Vagina (tissue), 2 donors: ENCODE measurements at regions not wholly inside any gene's neighbourhood (a gene's known extent, or its start where the extent isn't known, plus 50 kb on each side); places are given as distances from the start of the nearest gene placed in this dataset.
"Not testable (repeated sequence)": the region's sequence is repeated elsewhere in the genome, so short reads cannot be mapped to it uniquely, and the experiment has no call there.

Experiments
- DNase-seq, 2 donors: peaks; one replicate each; pipeline ENCODE4 v3.0.0-alpha.2; 2017; ENCODE audit errors: extremely low spot score in 2 of 2
- H3K27ac ChIP-seq: fragments of 200-600 bp; sonication (generic); one replicate; pipeline ENCODE4 v1.5.1; 2019
- H3K27me3 ChIP-seq: fragments of 200-600 bp; sonication (generic); one replicate; pipeline ENCODE4 v1.5.1; 2019
- H3K36me3 ChIP-seq, 2 donors: fragments of 200-600 bp; sonication (generic); one replicate each; pipeline ENCODE4 v1.5.1; 2017 to 2019
- H3K4me1 ChIP-seq: fragments of 200-600 bp; sonication (generic); one replicate; pipeline ENCODE4 v1.5.1; 2019
- H3K4me3 ChIP-seq, 2 donors: fragments of 200-600 bp; sonication (generic); 1 replicate in 1 of 2; 2 replicates in 1 of 2; pipeline ENCODE4 v1.5.1; 2016 to 2019
- H3K9me3 ChIP-seq: fragments of 200-600 bp; sonication (generic); one replicate; pipeline ENCODE4 v1.5.1; 2019
- CTCF ChIP-seq, 3 experiments: fragments of 450-650 bp in 2 of 3; fragments of 200-600 bp in 1 of 3; sonication (generic) in 1 of 3; IDR thresholded peaks; one replicate each; pipeline ENCODE4 v1.5.1; 2017 to 2019; ENCODE audit warnings: antibody characterized with exemption in 3 of 3, mild to moderate bottlenecking in 2 of 3, moderate library complexity in 2 of 3
- POLR2A ChIP-seq, 2 donors: fragments of 450-650 bp; IDR thresholded peaks; one replicate each; pipeline ENCODE4 v1.6.1; 2017; ENCODE audit warnings: antibody characterized with exemption in 2 of 2, mild to moderate bottlenecking in 2 of 2, moderate library complexity in 2 of 2
- POLR2AphosphoS5 ChIP-seq, 2 donors: sonication (generic); formaldehyde crosslinking; IDR thresholded peaks; one replicate each; pipeline ENCODE4 v1.9.0; 2017; ENCODE audit warnings: antibody characterized with exemption in 2 of 2, mild to moderate bottlenecking in 2 of 2, low read depth in 1 of 2; ENCODE audit not compliant: insufficient read depth in 1 of 2
- intact Hi-C: fragments of 100-400 bp; cut with DNase I; formaldehyde crosslinking; loops from one replicate; pipeline ENCODE4 v1.15.1; 2023

GRCh38 chr1:157431751-157432150 is 120.6 kb downstream of the FCRL5 start:
- Histone ChIP-seq H3K4me3 (no peak overlapping the region), H3K9me3 (no peaks in the 10 kb centered on the region), H3K27ac (no peak overlapping the region), H3K4me1 (peaks cover 5% of the 10 kb centered on the region), H3K27me3 (no peaks in the 10 kb centered on the region), H3K36me3 (no peaks in the 10 kb centered on the region)
- intact Hi-C loops, result no loop called here
- DNase-seq, result no peak
- TF ChIP-seq CTCF (IDR thresholded peaks at IDR 0.05) (no peak), POLR2AphosphoS5 (IDR thresholded peaks at IDR 0.05; ENCODE audit: insufficient read depth in 1 of 2, low read depth in 1 of 2) (no peak), POLR2A (IDR thresholded peaks at IDR 0.05) (no peak)

- Histone ChIP-seq H3K4me1 (peaks cover 5% of the 10 kb centered on the region), H3K4me3 (no peak overlapping the region), H3K27ac (no peak overlapping the region), H3K27me3 (no peaks in the 10 kb centered on the region), H3K36me3 (no peaks in the 10 kb centered on the region), H3K9me3 (no peaks in the 10 kb centered on the region)
- TF ChIP-seq POLR2A (IDR thresholded peaks at IDR 0.05), result no peak
- TF ChIP-seq POLR2AphosphoS5 (IDR thresholded peaks at IDR 0.05; ENCODE audit: insufficient read depth in 1 of 2, low read depth in 1 of 2), result no peak
- no peak for TF ChIP-seq CTCF (IDR thresholded peaks at IDR 0.05)
- DNase-seq, result no peak
- intact Hi-C loops, result no loop called here
Observed at GRCh38 chr1:157429601-157430240, 122.6 kb downstream of the FCRL5 start.

GRCh38 chr1:157423764-157424163 is 128.6 kb downstream of the FCRL5 start:
- H3K27ac ChIP-seq, H3K36me3 ChIP-seq, H3K9me3 ChIP-seq, H3K4me1 ChIP-seq, DNase-seq, H3K4me3 ChIP-seq, intact Hi-C loops, H3K27me3 ChIP-seq: not testable (repeated sequence)

- DNase-seq, result no peak
- TF ChIP-seq CTCF (IDR thresholded peaks at IDR 0.05) (no peak), POLR2A (IDR thresholded peaks at IDR 0.05) (no peak), POLR2AphosphoS5 (IDR thresholded peaks at IDR 0.05; ENCODE audit: insufficient read depth in 1 of 2, low read depth in 1 of 2) (no peak)
- intact Hi-C loops, result no loop called here
Observed at GRCh38 chr1:157419845-157420542, 132.3 kb downstream of the FCRL5 start.

GRCh38 chr1:157418659-157419058 is 133.7 kb downstream of the FCRL5 start:
- Histone ChIP-seq H3K4me3 (no peak overlapping the region), H3K9me3 (no peaks in the 10 kb centered on the region), H3K4me1 (no peaks in the 10 kb centered on the region), H3K36me3 (no peaks in the 10 kb centered on the region), H3K27ac (no peak overlapping the region), H3K27me3 (no peaks in the 10 kb centered on the region)
- TF ChIP-seq CTCF (IDR thresholded peaks at IDR 0.05), result no peak
- DNase-seq, result no peak
- intact Hi-C loops, result no loop called here

More at GRCh38 chr1:157419845-157420542, 132.3 kb downstream of the FCRL5 start:
- Histone ChIP-seq H3K27ac (no peak overlapping the region), H3K4me3 (no peak overlapping the region), H3K36me3 (no peaks in the 10 kb centered on the region), H3K4me1 (no peaks in the 10 kb centered on the region), H3K27me3 (no peaks in the 10 kb centered on the region), H3K9me3 (no peaks in the 10 kb centered on the region)
